H9 (cell line): ENCODE measurements at regions not wholly inside any gene's neighbourhood (a gene's known extent, or its start where the extent isn't known, plus 50 kb on each side); places are given as distances from the start of the nearest gene placed in this dataset.

Experiments
- DNase-seq: peaks from one replicate; pipeline ENCODE4 v3.0.0-alpha.2; 2017
- H2AFZ ChIP-seq: one replicate; pipeline ENCODE4 v1.6.1; 2013; ENCODE audit warnings: mild to moderate bottlenecking, low read length, control low read depth, moderate library complexity
- H2AK5ac ChIP-seq: 2 replicates; pipeline ENCODE4 v1.6.1; 2013; ENCODE audit warnings: low read length, control low read depth, mixed read lengths; ENCODE audit not compliant: insufficient read length
- H2BK120ac ChIP-seq: one replicate; pipeline ENCODE4 v1.6.1; 2013; ENCODE audit warnings: low read depth, mild to moderate bottlenecking, low read length, control low read depth, inconsistent platforms; ENCODE audit not compliant: poor library complexity, severe bottlenecking
- H2BK12ac ChIP-seq: 2 replicates; pipeline ENCODE4 v1.6.1; 2013; ENCODE audit warnings: low read length, control low read depth, mixed read lengths, low read depth; ENCODE audit not compliant: insufficient read length
- H2BK15ac ChIP-seq: 2 replicates; pipeline ENCODE4 v1.6.1; 2013; ENCODE audit warnings: low read depth, low read length, control low read depth
- H2BK20ac ChIP-seq: one replicate; pipeline ENCODE4 v1.6.1; 2013; ENCODE audit warnings: low read depth, mild to moderate bottlenecking, low read length, control low read depth, inconsistent platforms; ENCODE audit not compliant: poor library complexity, severe bottlenecking
- H2BK5ac ChIP-seq: 2 replicates; pipeline ENCODE4 v1.6.1; 2013; ENCODE audit warnings: low read length, control low read depth, mixed read lengths; ENCODE audit not compliant: insufficient read length
- H3K14ac ChIP-seq: 2 replicates; pipeline ENCODE4 v1.6.1; 2013; ENCODE audit warnings: low read length, control low read depth; ENCODE audit not compliant: insufficient read depth
- H3K18ac ChIP-seq: 2 replicates; pipeline ENCODE4 v1.6.1; 2013; ENCODE audit warnings: low read depth, mild to moderate bottlenecking, mixed read lengths, low read length, control low read depth; ENCODE audit not compliant: insufficient read length
- H3K23ac ChIP-seq: 2 replicates; pipeline ENCODE4 v1.6.1; 2013; ENCODE audit warnings: low read length, control low read depth, mixed read lengths, low read depth; ENCODE audit not compliant: insufficient read length
- H3K23me2 ChIP-seq: 2 replicates; pipeline ENCODE4 v1.6.1; 2013; ENCODE audit warnings: low read depth, mild to moderate bottlenecking, mixed read lengths, low read length, control low read depth; ENCODE audit not compliant: insufficient read length, poor library complexity, severe bottlenecking
- H3K27ac ChIP-seq: 2 replicates; pipeline ENCODE4 v1.5.1; 2013; ENCODE audit warnings: low read length, control low read depth, mixed read lengths, low read depth; ENCODE audit not compliant: insufficient read length
- H3K27me3 ChIP-seq: 2 replicates; pipeline ENCODE4 v1.6.1; 2013; ENCODE audit warnings: low read length, control low read depth, inconsistent platforms; ENCODE audit not compliant: insufficient read depth
- H3K4ac ChIP-seq: 2 replicates; pipeline ENCODE4 v1.6.1; 2013; ENCODE audit warnings: low read depth, mild to moderate bottlenecking, control low read depth, inconsistent platforms, low read length, moderate library complexity
- H3K4me1 ChIP-seq: 2 replicates; pipeline ENCODE4 v1.6.1; 2013; ENCODE audit warnings: low read length, control low read depth, inconsistent platforms; ENCODE audit not compliant: insufficient read depth
- H3K4me2 ChIP-seq: 2 replicates; pipeline ENCODE4 v1.6.1; 2013; ENCODE audit warnings: low read length, control low read depth, mixed read lengths; ENCODE audit not compliant: insufficient read length, insufficient read depth
- H3K56ac ChIP-seq: 2 replicates; pipeline ENCODE4 v1.6.1; 2013; ENCODE audit warnings: low read depth, mild to moderate bottlenecking, mixed read lengths, low read length, control low read depth; ENCODE audit not compliant: insufficient read length
- H3K79me1 ChIP-seq: 2 replicates; pipeline ENCODE4 v1.6.1; 2013; ENCODE audit warnings: low read depth, mild to moderate bottlenecking, moderate library complexity, low read length, control low read depth, inconsistent platforms; ENCODE audit not compliant: insufficient read depth, poor library complexity, severe bottlenecking
- H3K79me2 ChIP-seq: 2 replicates; pipeline ENCODE4 v1.6.1; 2013; ENCODE audit warnings: low read length, control low read depth, inconsistent platforms; ENCODE audit not compliant: insufficient read depth
- H3K9ac ChIP-seq: 2 replicates; pipeline ENCODE4 v1.6.1; 2013; ENCODE audit warnings: low read length, control low read depth, mixed read lengths; ENCODE audit not compliant: insufficient read length; ENCODE audit errors: extremely low read depth
- H3K9me3 ChIP-seq: one replicate; pipeline ENCODE4 v1.6.1; 2013; ENCODE audit warnings: low read depth, low read length, inconsistent platforms; ENCODE audit not compliant: control insufficient read depth
- H3T11ph ChIP-seq: one replicate; pipeline ENCODE4 v1.6.1; 2013; ENCODE audit warnings: mild to moderate bottlenecking, low read length, control low read depth, inconsistent platforms
- H4K20me1 ChIP-seq: one replicate; pipeline ENCODE4 v1.6.1; 2013; ENCODE audit not compliant: control insufficient read depth, insufficient read length, insufficient read depth
- H4K5ac ChIP-seq: 2 replicates; pipeline ENCODE4 v1.6.1; 2013; ENCODE audit warnings: low read depth, mild to moderate bottlenecking, mixed read lengths, low read length, control low read depth; ENCODE audit not compliant: insufficient read length
- H4K8ac ChIP-seq: replicated peaks from 2 replicates; pipeline ENCODE4 v1.6.1; 2013; ENCODE audit warnings: low read length, control low read depth, mixed read lengths, low read depth; ENCODE audit not compliant: insufficient read length
- H4K91ac ChIP-seq: 2 replicates; pipeline ENCODE4 v1.6.1; 2013; ENCODE audit warnings: low read depth, mild to moderate bottlenecking, moderate library complexity, mixed read lengths, low read length, control low read depth; ENCODE audit not compliant: insufficient read length
- H3K27ac Mint-ChIP-seq, 3 experiments: 2 replicates in 2 of 3; 3 replicates in 1 of 3; pipeline ENCODE4 v1.8.0; 2020 to 2021; ENCODE audit warnings: mixed read lengths in 3 of 3, mild to moderate bottlenecking in 1 of 3, moderate library complexity in 1 of 3
- H3K27me3 Mint-ChIP-seq: 2 replicates; pipeline ENCODE4 v1.8.0; 2021; ENCODE audit warnings: low read depth, mild to moderate bottlenecking, moderate library complexity, mixed read lengths
- H3K36me3 Mint-ChIP-seq, 3 experiments: 2 replicates in 2 of 3; 3 replicates in 1 of 3; pipeline ENCODE4 v1.8.0; 2020 to 2021; ENCODE audit warnings: low read depth in 3 of 3, mixed read lengths in 3 of 3; ENCODE audit not compliant: insufficient read depth in 1 of 3
- H3K4me1 Mint-ChIP-seq, 2 experiments: 2 replicates each; pipeline ENCODE4 v1.8.0; 2020; ENCODE audit warnings: mixed read lengths in 2 of 2
- H3K4me3 Mint-ChIP-seq, 2 experiments: 2 replicates in 1 of 2; 3 replicates in 1 of 2; pipeline ENCODE4 v1.8.0; 2020 to 2021; ENCODE audit warnings: mild to moderate bottlenecking in 2 of 2, mixed read lengths in 2 of 2, moderate library complexity in 1 of 2
- H3K9me3 Mint-ChIP-seq, 2 experiments: 2 replicates in 1 of 2; 3 replicates in 1 of 2; pipeline ENCODE4 v1.8.0; 2020; ENCODE audit warnings: mild to moderate bottlenecking in 2 of 2, mixed read lengths in 2 of 2, moderate library complexity in 1 of 2
- CTCF ChIP-seq: fragments of 200-600 bp; sonication (generic); conservative IDR thresholded peaks from 3 replicates; pipeline ENCODE4 v1.8.0; 2021; ENCODE audit warnings: antibody characterized with exemption, mild to moderate bottlenecking
- WGBS: extraction: QIAGEN DNeasy Blood & Tissue Kit; methylation state at CpG from one replicate; pipeline ENCODE4 v1.1.7; 2013; ENCODE audit warnings: missing lambda C conversion rate, low lambda C conversion rate, mixed read lengths; ENCODE audit not compliant: insufficient read length; ENCODE audit errors: extremely low coverage; 5-methylcytosine and 5-hydroxymethylcytosine counted together

GRCh38 chr11:90908074-90908473, 685.2 kb upstream of the CHORDC1 start:
- no peak overlapping the region for H3K27ac ChIP-seq
- H3K9ac ChIP-seq = no peak overlapping the region
- no peak overlapping the region for H2BK20ac ChIP-seq
- Mint-ChIP-seq H3K4me3 (no peak overlapping the region), H3K9me3 (no peaks in the 10 kb centered on the region), H3K36me3 (no peaks in the 10 kb centered on the region), H3K4me1 (peaks cover 0 to 7% of the 10 kb centered on the region in 2 experiments; a peak in 3 of 4 replicates), H3K27ac (no peak overlapping the region), H3K27me3 (no peaks in the 10 kb centered on the region)
- no peaks in the 10 kb centered on the region for H3K23me2 ChIP-seq
- no peak overlapping the region for H2BK12ac ChIP-seq
- H4K8ac ChIP-seq = no peak overlapping the region
- no peak overlapping the region for H3T11ph ChIP-seq
- H3K4ac ChIP-seq = no peak overlapping the region
- no peaks in the 10 kb centered on the region; the same call in 1 of the 2 replicates for H3K4me1 ChIP-seq
- no CpG with 5 or more reads among the region's 3 CpGs for WGBS
- H4K91ac ChIP-seq = no peak overlapping the region
- no peaks in the 10 kb centered on the region for H3K9me3 ChIP-seq
- H3K79me1 ChIP-seq = no peaks in the 10 kb centered on the region
- no peaks in the 10 kb centered on the region for H3K27me3 ChIP-seq
- no peak overlapping the region for H3K23ac ChIP-seq
- DNase-seq = no peak
- no peak overlapping the region for H4K5ac ChIP-seq
- H3K56ac ChIP-seq = no peak overlapping the region
- no peaks in the 10 kb centered on the region for H4K20me1 ChIP-seq
- no peak overlapping the region for H3K14ac ChIP-seq
- no peak overlapping the region for H3K4me2 ChIP-seq
- no peak overlapping the region for H3K18ac ChIP-seq
- no peak overlapping the region for H2AK5ac ChIP-seq
- H2BK120ac ChIP-seq = no peak overlapping the region
- H2BK5ac ChIP-seq = no peak overlapping the region
- no peak overlapping the region for H2BK15ac ChIP-seq
- H2AFZ ChIP-seq = no peak overlapping the region
- TF ChIP-seq CTCF = peak; percentile 31; the same call in 2 of the 3 replicates
- H3K79me2 ChIP-seq = no peaks in the 10 kb centered on the region
